GM19455 (cell line): ENCODE measurements at regions not wholly inside any gene's neighbourhood (a gene's known extent, or its start where the extent isn't known, plus 50 kb on each side); places are given as distances from the start of the nearest gene placed in this dataset.

Experiments used
- ATAC-seq: cut with Tn5 transposase; IDR thresholded peaks from one replicate; pipeline ENCODE4 v1.9.1; 2021; ENCODE audit not compliant: unreplicated experiment

GRCh38 chr5:159452480-159453167 is 122.3 kb upstream of the IL12B start:
- no peak for ATAC-seq

- no peak for ATAC-seq
These were observed 122.9 kb upstream of the IL12B start for GRCh38 chr5:159453209-159453608.

GRCh38 chr5:159456261-159456660 is 126.0 kb upstream of the IL12B start:
- peak; percentile 1 for ATAC-seq

- ATAC-seq, result peak; percentile 84
These were observed 126.6 kb upstream of the IL12B start for GRCh38 chr5:159456722-159457465.

GRCh38 chr5:159458217-159458711 is 128.0 kb upstream of the IL12B start:
- ATAC-seq, result peak; percentile 43

- ATAC-seq, result no peak
These were observed 128.9 kb upstream of the IL12B start for GRCh38 chr5:159459132-159459627.

GRCh38 chr5:159459951-159460538 is 129.8 kb upstream of the IL12B start:
- ATAC-seq, result no peak

- ATAC-seq, result no peak
These were observed 133.5 kb upstream of the IL12B start for GRCh38 chr5:159463590-159464321.

GRCh38 chr5:159465604-159466003 is 135.3 kb upstream of the IL12B start:
- no peak for ATAC-seq

GRCh38 chr5:159467666-159468065 is 137.4 kb upstream of the IL12B start:
- no peak for ATAC-seq

- no peak for ATAC-seq
These were observed 139.4 kb upstream of the IL12B start for GRCh38 chr5:159469496-159470372.

GRCh38 chr5:159471904-159472303 is 141.6 kb upstream of the IL12B start:
- ATAC-seq, result no peak

- ATAC-seq, result no peak
These were observed 144.7 kb upstream of the IL12B start for GRCh38 chr5:159475026-159475425.

- ATAC-seq, result no peak
These were observed 148.7 kb upstream of the IL12B start for GRCh38 chr5:159478950-159479349.

- ATAC-seq, result no peak
These were observed 150.6 kb upstream of the IL12B start for GRCh38 chr5:159480849-159481248.

GRCh38 chr5:159481751-159482150 is 151.5 kb upstream of the IL12B start:
- ATAC-seq, result no peak

- no peak for ATAC-seq
These were observed 156.5 kb upstream of the IL12B start for GRCh38 chr5:159486836-159487235.

GRCh38 chr5:159488516-159488915 is 158.2 kb upstream of the IL12B start:
- ATAC-seq, result no peak

GRCh38 chr5:159489779-159490178 is 159.5 kb upstream of the IL12B start:
- no peak for ATAC-seq

GRCh38 chr5:159490507-159490906 is 160.2 kb upstream of the IL12B start:
- ATAC-seq, result no peak
